ENCODE measurements at regions not wholly inside any gene's neighbourhood (a gene's known extent, or its start where the extent isn't known, plus 50 kb on each side); places are given as distances from the start of the nearest gene placed in this dataset.

GRCh38 chr4:63017300-63017699, 1392.0 kb downstream of the TECRL start:
- Histone ChIP-seq H3K4me1 (ENCODE audit: low read length) (no peaks in the 10 kb centered on the region), H3K27me3 (replicated peaks; ENCODE audit: insufficient read depth, low read length) (no peaks in the 10 kb centered on the region), H3K4me3 (ENCODE audit: low read length) (no peak overlapping the region), H3K9me3 (replicated peaks; ENCODE audit: insufficient read depth, low read length) (no peaks in the 10 kb centered on the region), H3K4me2 (ENCODE audit: low read depth, low read length) (no peak overlapping the region), H3K9ac (ENCODE audit: low read length) (no peak overlapping the region), H3K27ac (ENCODE audit: low read length) (no peak overlapping the region), H3K36me3 (replicated peaks; ENCODE audit: insufficient read depth, low read length) (no peaks in the 10 kb centered on the region), H3K9me2 (replicated peaks; ENCODE audit: insufficient read depth, low read length) (no peaks in the 10 kb centered on the region), H2AFZ (ENCODE audit: low read length) (no peak overlapping the region), H3K79me2 (ENCODE audit: low read length) (no peaks in the 10 kb centered on the region), H4K20me1 (ENCODE audit: insufficient read depth, low read length) (no peaks in the 10 kb centered on the region), H3F3A (ENCODE audit: insufficient read depth, low read length) (no peaks in the 10 kb centered on the region)
- TF ChIP-seq EZH2phosphoT487 (IDR thresholded peaks at IDR 0.05; ENCODE audit: low read length): no peak
- TF ChIP-seq EZH2 (optimal IDR thresholded peaks at IDR 0.05; ENCODE audit: low read depth, low read length): no peak
- TF ChIP-seq, protein P1, sequence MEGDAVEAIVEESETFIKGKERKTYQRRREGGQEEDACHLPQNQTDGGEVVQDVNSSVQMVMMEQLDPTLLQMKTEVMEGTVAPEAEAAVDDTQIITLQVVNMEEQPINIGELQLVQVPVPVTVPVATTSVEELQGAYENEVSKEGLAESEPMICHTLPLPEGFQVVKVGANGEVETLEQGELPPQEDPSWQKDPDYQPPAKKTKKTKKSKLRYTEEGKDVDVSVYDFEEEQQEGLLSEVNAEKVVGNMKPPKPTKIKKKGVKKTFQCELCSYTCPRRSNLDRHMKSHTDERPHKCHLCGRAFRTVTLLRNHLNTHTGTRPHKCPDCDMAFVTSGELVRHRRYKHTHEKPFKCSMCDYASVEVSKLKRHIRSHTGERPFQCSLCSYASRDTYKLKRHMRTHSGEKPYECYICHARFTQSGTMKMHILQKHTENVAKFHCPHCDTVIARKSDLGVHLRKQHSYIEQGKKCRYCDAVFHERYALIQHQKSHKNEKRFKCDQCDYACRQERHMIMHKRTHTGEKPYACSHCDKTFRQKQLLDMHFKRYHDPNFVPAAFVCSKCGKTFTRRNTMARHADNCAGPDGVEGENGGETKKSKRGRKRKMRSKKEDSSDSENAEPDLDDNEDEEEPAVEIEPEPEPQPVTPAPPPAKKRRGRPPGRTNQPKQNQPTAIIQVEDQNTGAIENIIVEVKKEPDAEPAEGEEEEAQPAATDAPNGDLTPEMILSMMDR (IDR thresholded peaks at IDR 0.05; ENCODE audit: low read length): no peak
- DNase-seq: no peak

DNA sequence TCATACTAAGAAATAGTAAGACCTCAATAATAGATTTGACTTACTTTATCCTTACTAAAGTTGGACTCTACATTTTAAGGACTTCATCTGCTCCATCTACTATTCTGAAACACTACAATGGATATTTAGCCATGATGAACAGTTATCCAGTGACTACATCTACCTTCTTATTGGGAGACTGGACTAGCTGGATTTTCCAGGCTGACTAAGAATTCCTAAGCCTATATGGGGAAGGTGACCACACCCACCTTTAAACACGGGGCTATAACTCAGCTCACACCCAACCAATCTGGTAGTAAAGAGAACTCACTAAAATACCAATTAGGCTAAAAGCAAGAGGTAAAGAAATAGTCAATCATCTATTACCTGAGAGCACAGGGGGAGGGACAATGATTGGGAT, 1438.4 kb downstream of the TECRL start:
- no peaks in the 10 kb centered on the region for H3K27me3 ChIP-seq (replicated peaks; ENCODE audit: insufficient read depth, low read length)
- H3K27ac ChIP-seq (ENCODE audit: low read length): no peak overlapping the region

DNA sequence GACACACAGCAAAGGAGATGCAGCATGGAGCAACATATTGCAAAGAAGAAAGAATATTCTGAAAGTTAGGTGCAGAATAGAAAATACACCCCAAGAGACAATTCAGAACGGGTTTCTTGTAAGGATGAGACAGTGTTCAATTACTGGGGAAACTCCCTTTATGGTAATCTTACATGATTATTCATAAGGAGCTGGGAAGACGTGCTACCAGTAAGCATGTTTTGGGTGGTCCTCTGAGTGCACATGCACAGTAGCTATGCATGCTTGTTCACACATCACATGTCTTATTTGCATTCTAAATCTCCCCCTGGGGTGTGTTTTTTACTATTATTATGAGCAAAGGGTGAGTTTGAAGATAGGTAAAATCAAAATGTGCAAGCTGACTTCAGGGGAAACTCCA, 1448.8 kb downstream of the TECRL start:
- H3K9me3 ChIP-seq (replicated peaks; ENCODE audit: insufficient read depth, low read length): no peaks in the 10 kb centered on the region
- H3K27me3 ChIP-seq (replicated peaks; ENCODE audit: insufficient read depth, low read length): no peaks in the 10 kb centered on the region
- H3K27ac ChIP-seq (ENCODE audit: low read length): no peak overlapping the region
- no peak overlapping the region for H2AFZ ChIP-seq (ENCODE audit: low read length)
- no peaks in the 10 kb centered on the region for H3K36me3 ChIP-seq (replicated peaks; ENCODE audit: insufficient read depth, low read length)
- no peak overlapping the region for H3K4me2 ChIP-seq (ENCODE audit: low read depth, low read length)
- no peaks in the 10 kb centered on the region for H3K4me1 ChIP-seq (ENCODE audit: low read length)
- no peaks in the 10 kb centered on the region for H3K79me2 ChIP-seq (ENCODE audit: low read length)
- H3K9ac ChIP-seq (ENCODE audit: low read length): no peak overlapping the region
- H3K4me3 ChIP-seq (ENCODE audit: low read length): no peak overlapping the region
- no peaks in the 10 kb centered on the region for H3K9me2 ChIP-seq (replicated peaks; ENCODE audit: insufficient read depth, low read length)
- no peak for DNase-seq
- H3F3A ChIP-seq (ENCODE audit: insufficient read depth, low read length): no peaks in the 10 kb centered on the region
- no peak for TF ChIP-seq EZH2phosphoT487 (IDR thresholded peaks at IDR 0.05; ENCODE audit: low read length)
- no peak for TF ChIP-seq EZH2 (optimal IDR thresholded peaks at IDR 0.05; ENCODE audit: low read depth, low read length)
- TF ChIP-seq, protein P1 (IDR thresholded peaks at IDR 0.05; ENCODE audit: low read length): no peak
- H4K20me1 ChIP-seq (ENCODE audit: insufficient read depth, low read length): no peaks in the 10 kb centered on the region

More for the DNA sequence above, 1438.4 kb downstream of the TECRL start:
- Histone ChIP-seq H3K4me3 (ENCODE audit: low read length) (no peak overlapping the region), H2AFZ (ENCODE audit: low read length) (no peak overlapping the region), H3K4me1 (ENCODE audit: low read length) (no peaks in the 10 kb centered on the region), H3K9ac (ENCODE audit: low read length) (no peak overlapping the region), H3K9me2 (replicated peaks; ENCODE audit: insufficient read depth, low read length) (no peaks in the 10 kb centered on the region), H3K79me2 (ENCODE audit: low read length) (no peaks in the 10 kb centered on the region), H3K9me3 (replicated peaks; ENCODE audit: insufficient read depth, low read length) (no peaks in the 10 kb centered on the region), H3F3A (ENCODE audit: insufficient read depth, low read length) (no peaks in the 10 kb centered on the region), H4K20me1 (ENCODE audit: insufficient read depth, low read length) (no peaks in the 10 kb centered on the region), H3K4me2 (ENCODE audit: low read depth, low read length) (no peak overlapping the region), H3K36me3 (replicated peaks; ENCODE audit: insufficient read depth, low read length) (no peaks in the 10 kb centered on the region)
- DNase-seq: no peak
- TF ChIP-seq EZH2phosphoT487 (IDR thresholded peaks at IDR 0.05; ENCODE audit: low read length) (no peak), EZH2 (optimal IDR thresholded peaks at IDR 0.05; ENCODE audit: low read depth, low read length) (no peak)
- TF ChIP-seq, protein P1 (IDR thresholded peaks at IDR 0.05; ENCODE audit: low read length): no peak
